NCI-H1436 treated with DMSO at 0.1 percent for 48 hours (cell line): ENCODE measurements at regions not wholly inside any gene's neighbourhood (a gene's known extent, or its start where the extent isn't known, plus 50 kb on each side); places are given as distances from the start of the nearest gene placed in this dataset.

ENCODE experiments used
- DNase-seq: peaks from one replicate; lab custom pipeline; 2025; lab: John Stamatoyannopoulos, UW

DNA sequence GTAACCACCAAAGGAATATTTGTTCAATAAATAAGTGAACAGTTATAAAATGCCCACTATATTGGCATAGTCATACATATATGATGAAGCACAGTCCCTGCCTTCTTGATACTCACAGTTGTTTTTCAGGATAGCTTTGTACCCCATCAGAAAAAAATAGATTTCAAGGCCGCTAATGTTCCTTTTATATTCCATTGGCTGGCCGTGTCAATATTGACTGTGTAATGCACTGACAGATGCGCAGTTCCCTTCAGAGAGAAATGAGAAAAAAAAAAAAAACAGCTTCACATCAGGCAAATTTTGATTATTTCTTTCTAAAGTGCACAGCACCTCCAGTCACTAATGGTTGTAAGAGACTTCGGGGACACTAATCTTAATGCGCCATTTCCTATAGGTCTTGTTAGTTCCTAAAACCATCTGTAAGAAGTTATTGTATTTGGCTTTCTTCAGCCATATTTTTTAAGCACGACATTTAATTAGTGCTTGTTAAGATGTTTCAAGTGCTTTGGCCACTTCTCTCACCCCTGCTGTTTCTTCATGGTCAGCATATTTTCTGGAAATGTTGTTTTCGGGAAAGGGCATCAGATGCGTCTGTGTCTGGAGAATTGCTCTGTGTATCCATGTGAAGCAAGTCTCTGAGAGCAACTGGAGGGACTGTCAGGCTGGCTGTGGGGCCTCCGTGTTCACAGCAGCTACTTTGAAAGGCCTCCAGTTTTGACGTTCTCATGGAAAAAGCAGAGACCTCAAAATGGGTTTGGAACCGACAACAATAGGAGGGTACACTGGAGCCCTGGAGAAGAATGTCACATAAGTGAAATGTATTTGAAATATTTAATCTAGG lies 378.3 kb downstream of the MTX2 start:
- no peak for DNase-seq

DNA sequence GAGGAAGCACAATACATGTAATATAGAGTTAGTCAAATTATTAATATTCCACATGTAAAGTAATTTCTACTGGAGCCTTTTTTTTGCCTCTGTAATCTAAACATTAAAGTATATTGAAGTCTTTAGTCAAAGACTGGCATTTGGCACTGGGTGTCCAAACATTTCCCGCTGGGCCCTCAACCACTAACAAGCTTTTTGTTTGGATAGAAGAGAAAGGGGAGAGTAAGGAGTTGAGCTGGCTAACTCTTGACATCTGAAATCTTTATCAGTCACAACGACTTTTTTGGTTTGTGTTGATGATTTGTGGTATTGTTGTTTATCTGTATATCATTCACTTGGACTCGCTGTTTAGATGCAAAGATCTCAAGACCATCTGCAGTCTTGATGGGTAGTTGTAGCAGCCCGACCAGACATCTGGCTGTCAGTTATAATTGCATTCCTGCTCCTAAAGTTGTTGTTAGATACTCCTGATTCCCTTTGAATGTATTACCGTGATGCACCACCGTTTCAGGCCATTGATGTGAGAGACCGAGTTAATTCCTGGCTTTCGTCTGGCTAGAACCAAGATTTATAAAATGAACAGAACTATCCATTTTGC lies 379.6 kb downstream of the MTX2 start:
- DNase-seq, result no peak

DNA sequence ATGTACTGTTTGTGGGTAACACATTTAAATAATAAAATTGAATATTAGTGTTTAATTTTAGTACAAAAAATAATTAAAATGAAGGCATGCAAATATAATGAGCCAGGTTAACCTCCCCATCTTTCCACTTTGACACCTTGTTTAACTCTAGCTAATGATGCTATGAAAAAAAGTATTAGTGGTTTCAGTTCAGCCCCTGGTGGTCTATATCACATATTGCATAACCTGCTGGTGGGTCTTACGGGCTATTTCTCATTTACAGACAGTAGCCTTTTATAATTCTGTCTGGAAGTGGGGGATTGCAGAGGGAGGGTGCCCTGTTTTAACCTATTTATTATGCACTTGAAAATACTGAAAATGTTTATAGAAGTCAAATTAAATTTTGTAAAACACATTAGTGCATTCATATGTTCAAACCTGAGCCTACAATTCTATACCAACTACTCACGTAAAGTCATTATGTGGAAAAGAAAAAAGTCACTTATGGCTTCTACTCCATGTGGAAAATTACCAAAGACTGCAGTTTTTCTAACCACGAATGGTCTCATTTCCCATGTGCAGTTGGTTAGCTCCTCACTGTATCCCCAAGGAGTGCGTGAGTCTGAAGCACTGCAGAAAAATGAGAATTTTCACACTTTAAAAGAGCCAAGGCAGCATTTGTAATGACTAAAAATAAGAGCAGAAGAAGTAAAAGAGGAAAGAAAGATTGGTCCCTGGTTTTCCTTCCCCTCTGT lies 381.0 kb downstream of the MTX2 start:
- DNase-seq, result no peak

DNA sequence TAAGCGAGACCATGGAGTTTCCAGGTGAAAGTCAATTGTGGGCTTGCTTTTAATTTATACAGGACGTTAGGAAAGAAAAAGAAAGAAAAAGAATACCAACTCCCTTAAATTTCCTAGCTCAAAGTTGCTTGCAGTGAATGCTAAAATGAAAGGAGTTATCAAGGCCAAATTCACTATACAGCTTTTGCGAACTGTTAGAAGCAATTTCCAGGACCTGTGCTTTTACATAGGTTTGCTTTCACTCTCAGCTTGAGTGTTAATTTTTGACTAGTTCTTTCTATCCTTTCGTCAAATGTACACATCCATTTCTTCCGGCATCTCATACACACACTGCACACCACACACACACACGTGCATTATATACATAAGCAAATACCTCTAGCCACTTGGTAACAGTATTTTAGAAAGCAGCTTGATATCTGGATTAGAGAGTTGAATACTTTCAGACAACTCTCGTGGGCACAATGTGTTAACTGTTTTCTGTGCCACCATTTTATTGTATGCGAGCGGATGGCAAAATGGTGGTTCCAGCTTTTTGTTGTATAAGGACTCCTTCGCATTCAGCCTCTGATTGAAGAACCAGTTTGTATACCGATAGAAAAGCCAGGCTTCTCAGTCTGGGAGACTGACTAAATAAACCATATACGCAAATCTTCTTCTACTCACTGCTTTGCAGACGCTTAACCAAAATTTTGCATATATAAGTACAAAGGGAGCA lies 381.8 kb downstream of the MTX2 start:
- DNase-seq, result no peak

DNA sequence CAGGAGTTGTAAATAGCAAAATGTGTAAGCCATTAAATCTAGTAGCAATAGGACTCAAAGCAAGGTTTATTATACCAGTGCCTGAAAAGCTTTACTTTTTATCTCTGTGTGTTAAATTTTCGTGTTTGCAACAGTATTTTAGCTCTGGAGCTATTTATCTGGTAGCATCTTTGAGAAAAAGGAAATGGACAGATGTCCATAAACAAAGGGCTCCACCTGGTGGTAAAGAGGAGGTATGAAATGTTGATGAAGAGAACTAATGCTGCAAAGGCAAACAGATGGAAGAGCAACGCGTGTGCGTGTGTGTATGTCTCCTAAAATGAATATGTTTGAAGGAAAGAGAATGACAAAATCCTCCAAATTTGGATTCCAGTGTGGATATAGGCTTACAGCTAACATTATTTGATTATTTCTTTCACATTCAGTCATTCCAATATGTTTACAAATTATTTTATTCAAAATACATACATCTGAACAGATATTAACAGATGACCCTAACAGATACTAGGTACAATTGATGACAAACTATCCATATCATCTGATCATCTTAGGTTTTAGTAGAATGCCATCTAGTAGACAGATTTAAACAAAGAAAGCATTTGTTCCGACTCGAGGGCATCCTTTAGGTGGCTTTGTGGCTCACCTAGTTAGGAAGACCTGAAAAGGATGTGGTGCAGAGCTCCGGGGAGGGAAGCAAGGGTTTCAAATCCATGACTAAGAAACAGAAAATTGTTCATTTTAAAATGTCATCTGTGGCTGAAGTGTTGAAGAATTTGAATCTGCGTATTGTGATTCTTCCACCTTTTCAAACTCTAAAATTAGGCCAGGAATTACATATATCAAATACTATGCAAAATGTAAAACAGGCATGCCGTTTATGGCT lies 383.3 kb downstream of the MTX2 start:
- peak; percentile 55 for DNase-seq

- peak; percentile 55 for DNase-seq
Observed at GRCh38 chr2:176653479-176654443, 384.5 kb downstream of the MTX2 start.

DNA sequence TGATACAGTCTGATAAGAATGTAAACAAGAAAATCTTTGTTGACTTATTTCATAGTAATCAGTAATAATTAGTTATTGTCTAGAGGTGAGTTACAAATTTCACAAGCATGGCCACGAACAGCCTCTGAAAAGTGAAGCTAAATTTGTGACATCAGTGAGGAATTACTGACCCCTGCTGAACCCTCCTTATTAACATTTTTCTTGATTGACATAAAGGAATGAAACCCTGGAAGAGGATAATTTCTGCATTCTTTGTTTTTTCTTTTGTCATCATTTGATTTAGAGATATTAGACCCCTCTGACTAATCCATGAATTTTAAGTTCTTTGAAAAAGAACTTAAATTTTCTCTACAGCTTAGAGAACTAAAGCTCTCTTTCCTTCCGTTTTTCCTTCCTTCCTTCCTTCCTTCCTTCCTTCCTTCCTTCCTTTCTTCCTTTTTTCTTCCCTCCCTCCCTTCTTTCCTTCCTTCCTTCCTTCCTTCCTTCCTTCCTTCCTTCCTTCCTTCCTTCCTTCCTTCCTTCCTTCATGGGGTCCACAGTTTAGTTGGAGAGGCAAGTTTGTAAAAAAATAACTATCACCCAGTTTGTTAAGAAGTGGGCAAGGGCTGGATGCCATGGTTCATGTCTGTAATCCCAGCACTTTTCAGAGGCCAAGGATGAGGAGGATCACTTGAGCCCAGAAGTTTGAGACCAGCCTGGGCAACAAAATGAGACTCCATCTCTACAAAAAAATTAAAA lies 387.0 kb downstream of the MTX2 start:
- no peak for DNase-seq

- no peak for DNase-seq
Observed at GRCh38 chr2:176656776-176657140, 387.5 kb downstream of the MTX2 start.

DNA sequence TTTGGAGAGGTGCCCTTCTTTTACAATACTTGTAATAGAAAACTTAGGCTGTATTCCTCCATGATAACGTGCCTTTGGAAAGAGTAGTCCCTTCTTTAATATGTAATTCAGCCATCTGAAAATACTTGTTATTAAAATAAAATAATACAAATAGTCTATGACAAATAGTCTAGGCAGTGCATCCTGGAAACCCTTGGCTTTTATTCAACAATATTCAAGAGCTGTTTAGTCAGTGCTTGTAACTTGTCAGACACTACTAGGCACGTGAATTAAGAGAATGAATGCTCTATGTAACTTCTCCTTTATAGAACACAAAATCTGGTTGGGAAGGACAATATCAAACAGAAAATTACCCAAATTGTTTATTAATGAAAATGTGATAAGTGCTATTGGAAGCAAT lies 388.2 kb downstream of the MTX2 start:
- DNase-seq, result no peak

GRCh38 chr2:176658708-176659107 lies 389.5 kb downstream of the MTX2 start:
- DNase-seq, result no peak

- DNase-seq, result no peak
Observed at GRCh38 chr2:176662753-176663152, 393.5 kb downstream of the MTX2 start.

DNA sequence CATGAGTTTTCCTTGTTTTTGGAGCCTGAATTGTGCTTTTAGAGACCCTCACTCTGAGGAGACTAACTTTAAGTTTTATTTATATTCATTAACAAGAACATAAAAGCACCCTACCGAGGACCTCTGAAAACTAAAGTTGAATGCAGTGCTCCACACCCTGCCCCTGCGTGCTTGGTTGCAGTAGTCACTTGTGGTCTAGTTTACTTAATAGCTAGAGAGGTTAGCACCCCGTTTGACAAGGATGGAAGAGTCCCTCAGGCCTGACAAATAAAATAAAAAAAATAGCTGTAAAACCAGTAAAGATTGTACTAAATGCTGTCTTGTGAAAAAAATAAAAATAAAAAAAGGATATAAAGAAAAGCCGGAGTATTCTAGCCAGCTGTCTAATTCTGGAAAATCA lies 395.2 kb downstream of the MTX2 start:
- no peak for DNase-seq

DNA sequence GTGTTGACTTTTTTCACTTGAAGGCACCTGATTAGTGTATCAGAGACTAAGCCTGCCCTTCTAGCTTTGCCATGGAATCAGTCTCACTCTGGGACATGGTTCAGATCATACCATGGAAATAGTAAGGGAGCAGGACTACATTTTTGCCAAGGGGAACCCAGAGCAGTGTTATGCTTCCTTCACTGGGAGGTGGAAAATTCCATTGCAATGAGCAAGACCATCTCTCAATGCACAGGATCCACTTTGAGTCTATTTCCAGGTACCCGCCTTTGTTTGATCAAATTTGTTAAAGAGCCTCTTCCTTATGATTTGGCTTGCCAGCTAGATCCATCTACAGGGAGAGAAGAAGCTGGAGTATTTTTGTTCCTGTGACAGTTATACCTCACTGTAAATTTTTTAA lies 395.8 kb downstream of the MTX2 start:
- DNase-seq, result no peak

DNA sequence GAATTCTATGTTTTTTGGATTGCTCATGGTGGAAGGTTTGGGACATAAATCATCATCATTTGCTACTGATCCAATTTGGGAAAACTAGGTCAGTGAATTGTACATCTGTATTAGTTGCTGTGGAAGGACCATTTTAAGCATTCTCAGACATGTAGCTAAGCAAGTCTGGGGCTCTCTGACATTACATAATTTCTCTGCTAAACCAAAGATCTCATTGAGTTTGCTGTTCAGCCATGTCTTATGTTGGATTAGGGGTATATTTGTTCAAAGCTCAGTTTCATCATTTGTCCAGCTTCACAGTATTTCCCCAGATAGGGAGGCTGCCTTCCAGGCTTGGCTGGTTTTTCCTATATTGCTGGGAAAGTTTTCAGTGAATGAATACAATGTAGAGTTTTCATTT lies 399.7 kb downstream of the MTX2 start:
- no peak for DNase-seq

GRCh38 chr2:176669398-176670174 lies 400.3 kb downstream of the MTX2 start:
- DNase-seq, result no peak

DNA sequence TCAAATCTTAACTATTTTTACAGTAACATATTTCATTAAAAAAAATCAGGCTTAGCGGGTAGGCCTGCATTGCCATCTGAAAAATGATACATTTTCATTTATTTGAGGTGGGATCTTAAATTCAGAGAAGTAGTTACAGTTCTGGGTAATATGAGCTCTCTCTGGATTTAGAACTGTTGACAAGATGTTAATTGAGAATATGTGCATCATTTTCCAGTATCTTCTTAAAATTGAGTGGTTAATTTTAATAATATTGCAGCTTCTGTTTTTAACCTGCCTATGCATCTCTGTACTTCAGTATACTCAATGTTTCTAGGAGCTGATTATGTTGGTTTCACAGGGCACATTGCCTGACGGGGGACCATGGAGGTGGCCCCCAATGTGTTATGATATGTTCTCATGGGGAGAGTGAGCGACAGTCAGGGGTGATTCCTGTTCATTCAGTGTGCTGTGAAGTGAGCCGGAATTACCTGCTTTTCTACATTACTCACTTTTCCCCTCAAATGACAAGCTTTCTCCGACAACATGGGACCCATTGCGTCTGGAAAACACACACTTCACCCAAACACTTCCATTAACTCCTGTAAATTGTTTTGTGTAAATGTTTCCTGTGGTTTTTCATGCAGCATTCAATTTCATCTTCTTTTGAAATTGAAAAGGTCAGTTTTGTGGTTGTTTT lies 406.2 kb downstream of the MTX2 start:
- DNase-seq, result no peak

GRCh38 chr2:176677746-176678265 lies 408.6 kb downstream of the MTX2 start:
- no peak for DNase-seq

- DNase-seq, result no peak
Observed at GRCh38 chr2:176678571-176678970, 409.3 kb downstream of the MTX2 start.
